GM12878 (cell line): ENCODE measurements at regions not wholly inside any gene's neighbourhood (a gene's known extent, or its start where the extent isn't known, plus 50 kb on each side); places are given as distances from the start of the nearest gene placed in this dataset.

ENCODE experiments used
- ATAC-seq: fragments of 200-7000 bp; cut with Tn5 transposase; 3 replicates; pipeline ENCODE4 v1.9.1; 2020; ENCODE audit warnings: mild to moderate bottlenecking, moderate library complexity
- BruUV-seq: library from RNA; stranded (reverse); fragments of 400-500 nt; replicated peaks from 2 replicates; lab custom pipeline; 2021; lab: Mats Ljungman, UMichigan
- CTCF ChIA-PET: fragments of 300-600 bp; sonication (Branson Sonifier 250); formaldehyde crosslinking; extraction: SDS; loops from one replicate; lab custom pipeline; 2021; ENCODE audit warnings: inconsistent platforms; lab: Yijun Ruan, JAX
- POLR2A ChIA-PET: fragments of 350-600 bp; formaldehyde crosslinking; extraction: SDS; loops from one replicate; lab custom pipeline; 2021; ENCODE audit warnings: inconsistent platforms; lab: Charles Lee
- RAD21 ChIA-PET: fragments of 300-600 bp; sonication (Branson Sonifier 250); formaldehyde crosslinking; loops from one replicate; lab custom pipeline; 2023; ENCODE audit warnings: antibody characterized with exemption; ENCODE audit not compliant: unreplicated experiment; lab: Charles Lee
- SMC1A ChIA-PET: fragments of 300-600 bp; sonication (Branson Sonifier 250); formaldehyde crosslinking; loops from one replicate; lab custom pipeline; 2023; ENCODE audit not compliant: unreplicated experiment, uncharacterized antibody; lab: Charles Lee
- DNase-seq: peaks from one replicate; pipeline ENCODE4 v3.0.0-alpha.2; 2011; ENCODE audit warnings: low read depth, low spot score
- FAIRE-seq: peaks from 3 replicates; lab custom pipeline; 2011; peaks lifted over from hg19 to GRCh38; lab: Jason Lieb, UNC
- H2AFZ ChIP-seq: 2 replicates; pipeline ENCODE4 v1.6.0; 2011; ENCODE audit warnings: low read depth, low read length, control low read depth; ENCODE audit not compliant: control insufficient read depth
- H3K27ac ChIP-seq: 2 replicates; pipeline ENCODE4 v1.5.1; 2011; ENCODE audit warnings: control low read depth; ENCODE audit not compliant: control insufficient read depth, insufficient read depth
- H3K27me3 ChIP-seq, 2 experiments: replicated peaks in 1 of 2; 2 replicates each; pipeline versions ENCODE4 v1.6.0 to v1.6.1; 2011; ENCODE audit warnings: low read length in 1 of 2; ENCODE audit not compliant: control insufficient read depth in 2 of 2, insufficient read depth in 2 of 2
- H3K36me3 ChIP-seq, 2 experiments: 2 replicates each; pipeline ENCODE4 v1.5.1; 2011; ENCODE audit warnings: low read length in 1 of 2; ENCODE audit not compliant: control insufficient read depth in 2 of 2, insufficient read depth in 2 of 2
- H3K4me1 ChIP-seq: 2 replicates; pipeline ENCODE4 v1.6.1; 2011; ENCODE audit warnings: mild to moderate bottlenecking, low read length, moderate library complexity, mixed read lengths; ENCODE audit not compliant: control insufficient read depth, insufficient read depth
- H3K4me2 ChIP-seq: 2 replicates; pipeline ENCODE4 v1.6.0; 2011; ENCODE audit warnings: control low read depth; ENCODE audit not compliant: control insufficient read depth, insufficient read depth
- H3K4me3 ChIP-seq: fragments of 200-600 bp; sonication (generic); 2 replicates; pipeline ENCODE4 v1.5.1; 2016
- H3K79me2 ChIP-seq: 2 replicates; pipeline ENCODE4 v1.6.0; 2011; ENCODE audit warnings: low read length; ENCODE audit not compliant: control insufficient read depth, insufficient read depth
- H3K9ac ChIP-seq: 2 replicates; pipeline ENCODE4 v1.8.0; 2011; ENCODE audit warnings: low read length, control low read depth, mixed read lengths; ENCODE audit not compliant: control insufficient read depth, insufficient read depth
- H3K9me3 ChIP-seq: replicated peaks from 3 replicates; pipeline ENCODE4 v1.5.1; 2011; ENCODE audit warnings: mild to moderate bottlenecking, low read length; ENCODE audit not compliant: control insufficient read depth, insufficient read depth
- H4K20me1 ChIP-seq: 2 replicates; pipeline ENCODE4 v1.6.0; 2011; ENCODE audit not compliant: control insufficient read depth, insufficient read depth
- CBFB ChIP-seq: IDR thresholded peaks from 2 replicates; pipeline ENCODE4 v1.6.1; 2016; ENCODE audit warnings: antibody characterized with exemption, low read depth
- CEBPZ ChIP-seq: fragments of 150-350 bp; IDR thresholded peaks from 2 replicates; pipeline ENCODE4 v1.6.1; 2016; ENCODE audit warnings: low read depth, low read length
- RCOR1 ChIP-seq: conservative IDR thresholded peaks from 2 replicates; pipeline ENCODE4 v1.6.1; 2012; ENCODE audit warnings: low read depth, low read length, improper control_type of control experiment
- RELA ChIP-seq: fragments of 450-650 bp; IDR thresholded peaks from 2 replicates; pipeline ENCODE4 v1.8.0; 2014; ENCODE audit warnings: borderline replicate concordance; ENCODE audit not compliant: partially characterized antibody
- SIN3A ChIP-seq: IDR thresholded peaks from 2 replicates; pipeline ENCODE4 v1.6.1; 2012; ENCODE audit warnings: low read depth, low read length, improper control_type of control experiment
- SMAD5 ChIP-seq: IDR thresholded peaks from 2 replicates; pipeline ENCODE4 v1.6.1; 2016; ENCODE audit warnings: antibody characterized with exemption, low read depth
- ZBTB40 ChIP-seq: fragments of 450-650 bp; IDR thresholded peaks from 2 replicates; pipeline ENCODE4 v1.6.1; 2016; ENCODE audit warnings: mild to moderate bottlenecking, moderate library complexity, borderline replicate concordance
- WGBS: methylation state at CpG from one replicate; pipeline ENCODE4 v1.1.6; 2016; ENCODE audit warnings: low lambda C conversion rate; ENCODE audit not compliant: insufficient replicate concordance, insufficient coverage; ENCODE audit errors: missing lambda C conversion rate; 5-methylcytosine and 5-hydroxymethylcytosine counted together
- in situ Hi-C: fragments of 300-500 bp; cut with MboI; formaldehyde crosslinking; loops from 9 replicates; pipeline ENCODE4 v1.14.3; 2018; ENCODE audit warnings: mixed read lengths
- intact Hi-C: fragments of 100-400 bp; cut with micrococcal nuclease; formaldehyde crosslinking; loops from one replicate; pipeline ENCODE4 v1.14.2; 2022; ENCODE audit not compliant: unreplicated experiment
- TF ChIP-seq, protein P1 (sequence below), 3 experiments: IDR thresholded peaks in 2 of 3; conservative IDR thresholded peaks in 1 of 3; 2 replicates each; pipeline ENCODE4 v1.5.1; 2011; ENCODE audit warnings: low read depth in 3 of 3, low read length in 3 of 3, mild to moderate bottlenecking in 3 of 3, control low read depth in 2 of 3, moderate library complexity in 2 of 3, inconsistent platforms in 1 of 3, mixed read lengths in 1 of 3; ENCODE audit not compliant: control insufficient read depth in 2 of 3, insufficient read depth in 1 of 3; ENCODE audit errors: extremely low read depth in 1 of 3

- SMC1A ChIA-PET: no interaction called here
- CTCF ChIA-PET: no interaction called here
- intact Hi-C loops (no loop called here), in situ Hi-C loops (no loop called here)
- Histone ChIP-seq H2AFZ (no peak overlapping the region), H4K20me1 (no peaks in the 10 kb centered on the region), H3K27me3 (no peaks in the 10 kb centered on the region), H3K79me2 (no peaks in the 10 kb centered on the region), H3K4me1 (no peaks in the 10 kb centered on the region), H3K36me3 (no peaks in the 10 kb centered on the region), H3K4me2 (no peak overlapping the region), H3K9me3 (no peaks in the 10 kb centered on the region), H3K27ac (no peak overlapping the region), H3K9ac (no peak overlapping the region), H3K4me3 (no peak overlapping the region)
- POLR2A ChIA-PET: no interaction called here
- FAIRE-seq (no peak), ATAC-seq (no peak), DNase-seq (no peak)
- RAD21 ChIA-PET: no interaction called here
- no TSS peak for BruUV-seq
- TF ChIP-seq CBFB (no peak), SIN3A (no peak)
- WGBS: 15% methylated on average over 7 of the region's 7 CpGs
Measured at GRCh38 chr13:89650226-89650625, 1697.3 kb upstream of the MIR17HG start.

DNA sequence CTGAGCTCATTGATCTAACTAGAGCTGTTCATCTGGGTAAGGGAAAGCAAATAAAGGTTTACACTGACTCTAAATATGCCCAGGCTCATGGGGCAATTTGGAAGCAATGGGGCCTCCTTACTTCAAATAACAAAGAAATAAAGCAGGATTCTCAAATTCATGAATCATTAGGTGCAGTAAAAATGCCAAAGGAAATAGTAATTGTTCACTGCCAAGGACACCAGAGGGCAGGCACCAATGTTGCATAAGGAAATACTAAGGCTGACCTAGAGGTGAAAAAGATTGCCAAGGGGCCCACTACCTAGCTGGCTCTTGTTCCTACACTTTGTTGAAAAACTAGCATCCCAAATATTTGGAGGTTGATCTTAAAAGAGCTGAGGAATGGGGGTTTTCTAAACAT lies 1686.7 kb upstream of the MIR17HG start:
- H3K9me3 ChIP-seq: no peaks in the 10 kb centered on the region
- H3K4me2 ChIP-seq: no peak overlapping the region
- ATAC-seq (no peak), FAIRE-seq (no peak), DNase-seq (no peak)
- in situ Hi-C loops: no loop called here
- intact Hi-C loops: no loop called here
- no peaks in the 10 kb centered on the region for H3K36me3 ChIP-seq
- ChIA-PET RAD21 (no interaction called here), POLR2A (no interaction called here), CTCF (no interaction called here), SMC1A (no interaction called here)
- BruUV-seq: no TSS peak
- no peaks in the 10 kb centered on the region for H4K20me1 ChIP-seq
- H3K79me2 ChIP-seq: no peaks in the 10 kb centered on the region
- no peak overlapping the region for H3K27ac ChIP-seq
- H3K9ac ChIP-seq: no peak overlapping the region
- H3K4me3 ChIP-seq: no peak overlapping the region
- no peaks in the 10 kb centered on the region for H3K27me3 ChIP-seq
- no peak overlapping the region for H2AFZ ChIP-seq
- H3K4me1 ChIP-seq: no peaks in the 10 kb centered on the region
- TF ChIP-seq, protein P1, sequence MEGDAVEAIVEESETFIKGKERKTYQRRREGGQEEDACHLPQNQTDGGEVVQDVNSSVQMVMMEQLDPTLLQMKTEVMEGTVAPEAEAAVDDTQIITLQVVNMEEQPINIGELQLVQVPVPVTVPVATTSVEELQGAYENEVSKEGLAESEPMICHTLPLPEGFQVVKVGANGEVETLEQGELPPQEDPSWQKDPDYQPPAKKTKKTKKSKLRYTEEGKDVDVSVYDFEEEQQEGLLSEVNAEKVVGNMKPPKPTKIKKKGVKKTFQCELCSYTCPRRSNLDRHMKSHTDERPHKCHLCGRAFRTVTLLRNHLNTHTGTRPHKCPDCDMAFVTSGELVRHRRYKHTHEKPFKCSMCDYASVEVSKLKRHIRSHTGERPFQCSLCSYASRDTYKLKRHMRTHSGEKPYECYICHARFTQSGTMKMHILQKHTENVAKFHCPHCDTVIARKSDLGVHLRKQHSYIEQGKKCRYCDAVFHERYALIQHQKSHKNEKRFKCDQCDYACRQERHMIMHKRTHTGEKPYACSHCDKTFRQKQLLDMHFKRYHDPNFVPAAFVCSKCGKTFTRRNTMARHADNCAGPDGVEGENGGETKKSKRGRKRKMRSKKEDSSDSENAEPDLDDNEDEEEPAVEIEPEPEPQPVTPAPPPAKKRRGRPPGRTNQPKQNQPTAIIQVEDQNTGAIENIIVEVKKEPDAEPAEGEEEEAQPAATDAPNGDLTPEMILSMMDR (IDR thresholded peaks at IDR 0.05 in 2 of 3, conservative IDR thresholded peaks at IDR 0.05 in 1 of 3; ENCODE audit: control insufficient read depth in 2 of 3, extremely low read depth in 1 of 3, insufficient read depth in 1 of 3, low read depth in 3 of 3, low read length in 3 of 3): no peak
- TF ChIP-seq CEBPZ (no peak), SMAD5 (no peak), ZBTB40 (no peak), RELA (no peak), RCOR1 (no peak)
